Neural cell (in vitro differentiated cells): ENCODE measurements at regions not wholly inside any gene's neighbourhood (a gene's known extent, or its start where the extent isn't known, plus 50 kb on each side); places are given as distances from the start of the nearest gene placed in this dataset.

Source experiments
- H2AFZ ChIP-seq: fragments of 200-600, 300-800 bp; sonication (generic), shearing (Covaris generic); 2 replicates; pipeline ENCODE4 v1.6.0; 2014; ENCODE audit warnings: low read depth, mild to moderate bottlenecking, antibody characterized with exemption, low read length, moderate library complexity
- H3F3A ChIP-seq: fragments of 200-600 bp; shearing (Covaris generic); 2 replicates; pipeline ENCODE4 v1.6.1; 2016; ENCODE audit warnings: mild to moderate bottlenecking, moderate library complexity, mixed read lengths, antibody characterized with exemption, low read length; ENCODE audit not compliant: insufficient read depth, poor library complexity, severe bottlenecking
- H3K27ac ChIP-seq: fragments of 200-600, 300-800 bp; sonication (generic), shearing (Covaris generic); 2 replicates; pipeline ENCODE4 v1.5.1; 2014; ENCODE audit warnings: mild to moderate bottlenecking, low read length, moderate library complexity
- H3K27me3 ChIP-seq: fragments of 300-800, 200-600 bp; sonication (generic), shearing (Covaris generic); 2 replicates; pipeline ENCODE4 v1.6.0; 2014; ENCODE audit warnings: mild to moderate bottlenecking, low read depth, low read length, moderate library complexity; ENCODE audit not compliant: insufficient read depth
- H3K36me3 ChIP-seq: fragments of 300-800, 200-600 bp; sonication (generic), shearing (Covaris generic); 2 replicates; pipeline ENCODE4 v1.5.1; 2014; ENCODE audit warnings: mild to moderate bottlenecking, antibody characterized with exemption, low read length, moderate library complexity; ENCODE audit not compliant: insufficient read depth
- H3K4me2 ChIP-seq: fragments of 300-800, 200-600 bp; sonication (generic), shearing (Covaris generic); 2 replicates; pipeline ENCODE4 v1.6.0; 2014; ENCODE audit warnings: mild to moderate bottlenecking, low read length
- H3K4me3 ChIP-seq: fragments of 300-800, 200-600 bp; sonication (generic), shearing (Covaris generic); 2 replicates; pipeline ENCODE4 v1.5.1; 2014; ENCODE audit warnings: mild to moderate bottlenecking, low read length, moderate library complexity
- H3K79me2 ChIP-seq: fragments of 200-600 bp; shearing (Covaris generic); replicated peaks from 2 replicates; pipeline ENCODE4 v1.6.0; 2014; ENCODE audit warnings: mild to moderate bottlenecking, low read length, moderate library complexity; ENCODE audit not compliant: insufficient read depth
- H3K9ac ChIP-seq: fragments of 300-800, 200-600 bp; sonication (generic), shearing (Covaris generic); 2 replicates; pipeline ENCODE4 v1.6.1; 2016; ENCODE audit warnings: mild to moderate bottlenecking, low read length, mixed read lengths
- H3K9me2 ChIP-seq: fragments of 200-600 bp; shearing (Covaris generic); 2 replicates; pipeline ENCODE4 v1.6.1; 2016; ENCODE audit warnings: mild to moderate bottlenecking, low read length, mixed read lengths; ENCODE audit not compliant: insufficient read depth
- H3K9me3 ChIP-seq: fragments of 200-600, 300-800 bp; sonication (generic), shearing (Covaris generic); 2 replicates; pipeline ENCODE4 v1.6.1; 2016; ENCODE audit warnings: mild to moderate bottlenecking, mixed run types, low read length, moderate library complexity, mixed read lengths
- H4K20me1 ChIP-seq: fragments of 200-600 bp; shearing (Covaris generic); 2 replicates; pipeline ENCODE4 v1.6.1; 2016; ENCODE audit warnings: mild to moderate bottlenecking, mixed run types; ENCODE audit not compliant: insufficient read depth
- CTCF ChIP-seq: fragments of 450-650 bp; IDR thresholded peaks from 2 replicates; pipeline ENCODE4 v1.5.1; 2014; ENCODE audit warnings: antibody characterized with exemption, mild to moderate bottlenecking, moderate library complexity; ENCODE audit not compliant: poor library complexity, severe bottlenecking
- EP300 ChIP-seq: fragments of 450-650 bp; conservative IDR thresholded peaks from 2 replicates; pipeline ENCODE4 v1.6.1; 2014; ENCODE audit warnings: antibody characterized with exemption, mild to moderate bottlenecking, moderate library complexity; ENCODE audit not compliant: poor library complexity, severe bottlenecking
- EZH2 ChIP-seq: fragments of 200-600, 300-800 bp; shearing (Covaris generic), sonication (generic); IDR thresholded peaks from 2 replicates; pipeline ENCODE4 v1.6.1; 2014; ENCODE audit warnings: antibody characterized with exemption, low read length, borderline replicate concordance, mild to moderate bottlenecking; ENCODE audit not compliant: insufficient read depth, poor library complexity, severe bottlenecking
- MXI1 ChIP-seq: fragments of 450-650 bp; conservative IDR thresholded peaks from 2 replicates; pipeline ENCODE4 v1.6.1; 2014; ENCODE audit warnings: antibody characterized with exemption, mild to moderate bottlenecking; ENCODE audit not compliant: poor library complexity, severe bottlenecking
- POLR2AphosphoS5 ChIP-seq: IDR thresholded peaks from 2 replicates; pipeline ENCODE4 v1.6.1; 2012
- RAD21 ChIP-seq: fragments of 450-650 bp; conservative IDR thresholded peaks from 2 replicates; pipeline ENCODE4 v1.6.1; 2014; ENCODE audit warnings: antibody characterized with exemption, mild to moderate bottlenecking, moderate library complexity
- REST ChIP-seq: IDR thresholded peaks from 2 replicates; pipeline ENCODE4 v1.6.1; 2012; ENCODE audit warnings: borderline replicate concordance
- SMC3 ChIP-seq: fragments of 450-650 bp; conservative IDR thresholded peaks from 2 replicates; pipeline ENCODE4 v1.6.1; 2014; ENCODE audit warnings: antibody characterized with exemption, mild to moderate bottlenecking, moderate library complexity; ENCODE audit not compliant: poor library complexity
- TAF1 ChIP-seq: IDR thresholded peaks from 2 replicates; pipeline ENCODE4 v1.6.1; 2012; ENCODE audit warnings: low read depth

- no peaks in the 10 kb centered on the region for H3F3A ChIP-seq
- no peak overlapping the region for H2AFZ ChIP-seq
- no peak overlapping the region for H3K27ac ChIP-seq
- no peaks in the 10 kb centered on the region for H4K20me1 ChIP-seq
- no peaks in the 10 kb centered on the region for H3K9me3 ChIP-seq
- H3K4me2 ChIP-seq: no peak overlapping the region
- no peak overlapping the region for H3K9ac ChIP-seq
- H3K79me2 ChIP-seq: no peaks in the 10 kb centered on the region
- no peak overlapping the region for H3K4me3 ChIP-seq
- H3K36me3 ChIP-seq: no peaks in the 10 kb centered on the region
- TF ChIP-seq EP300 (no peak), EZH2 (no peak), SMC3 (no peak), TAF1 (no peak), REST (no peak), MXI1 (no peak), RAD21 (no peak), CTCF (no peak), POLR2AphosphoS5 (no peak)
- no peaks in the 10 kb centered on the region for H3K27me3 ChIP-seq
- H3K9me2 ChIP-seq: no peaks in the 10 kb centered on the region
These were observed 611.9 kb upstream of the CDH11 start for GRCh38 chr16:65733721-65734120.

DNA sequence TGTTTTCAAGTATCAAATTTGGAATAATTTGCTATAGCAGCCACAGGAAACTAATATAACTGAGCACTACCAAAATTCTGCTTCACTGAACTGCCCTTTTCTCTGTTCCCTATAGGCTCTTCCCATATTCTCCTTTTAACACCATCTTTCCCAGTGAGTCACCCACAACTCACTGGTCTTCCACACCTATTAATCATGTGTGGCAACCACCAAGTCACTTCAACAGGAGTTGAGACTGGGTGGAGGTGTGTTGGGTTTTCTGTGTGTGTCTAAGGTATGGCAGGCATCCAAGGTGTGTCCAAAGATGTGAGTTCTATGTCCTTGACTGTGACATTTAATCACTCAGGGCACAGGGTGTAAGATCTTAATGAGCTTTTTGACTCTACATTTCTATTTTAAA lies 610.0 kb upstream of the CDH11 start:
- H2AFZ ChIP-seq: no peak overlapping the region
- H3K4me3 ChIP-seq: no peak overlapping the region
- no peaks in the 10 kb centered on the region for H3K9me3 ChIP-seq
- no peaks in the 10 kb centered on the region for H3K9me2 ChIP-seq
- no peak overlapping the region for H3K27ac ChIP-seq
- H3K27me3 ChIP-seq: no peaks in the 10 kb centered on the region
- H3K9ac ChIP-seq: no peak overlapping the region
- H3K36me3 ChIP-seq: no peaks in the 10 kb centered on the region
- no peaks in the 10 kb centered on the region for H4K20me1 ChIP-seq
- H3K79me2 ChIP-seq: no peaks in the 10 kb centered on the region
- H3K4me2 ChIP-seq: no peak overlapping the region
- no peaks in the 10 kb centered on the region for H3F3A ChIP-seq
- TF ChIP-seq EP300: no peak
- no peak for TF ChIP-seq RAD21
- no peak for TF ChIP-seq REST
- TF ChIP-seq POLR2AphosphoS5: no peak
- TF ChIP-seq EZH2: no peak
- TF ChIP-seq SMC3: no peak
- no peak for TF ChIP-seq CTCF
- no peak for TF ChIP-seq MXI1
- no peak for TF ChIP-seq TAF1
